Kidney (tissue), 13 donors: ENCODE measurements at regions not wholly inside any gene's neighbourhood (a gene's known extent, or its start where the extent isn't known, plus 50 kb on each side); places are given as distances from the start of the nearest gene placed in this dataset.
A peak's percentile ranks its signal among the peaks of the same experiment; 100 is the strongest.

Experiments
- DNase-seq, 5 donors: peaks; one replicate each; pipeline ENCODE4 v3.0.0-alpha.2; 2013 to 2020
- FAIRE-seq: peaks from 2 replicates; lab custom pipeline; 2012; peaks lifted over from hg19 to GRCh38; lab: Jason Lieb, UNC
- H3K27ac ChIP-seq, 2 donors: one replicate each; pipeline ENCODE4 v1.7.0; 2013; ENCODE audit warnings: low read depth in 2 of 2, low read length in 2 of 2, inconsistent platforms in 1 of 2
- H3K27me3 ChIP-seq: one replicate; pipeline ENCODE4 v1.7.1; 2013; ENCODE audit warnings: low read length, inconsistent platforms; ENCODE audit not compliant: control insufficient read depth, insufficient read depth
- H3K36me3 ChIP-seq, 3 donors: one replicate each; pipeline versions ENCODE4 v1.7.0 to v1.7.1; 2013; ENCODE audit warnings: low read length in 3 of 3, control low read depth in 1 of 3, inconsistent platforms in 1 of 3; ENCODE audit not compliant: insufficient read depth in 3 of 3, control insufficient read depth in 2 of 3
- H3K4me1 ChIP-seq, 3 donors: one replicate each; pipeline versions ENCODE4 v1.7.0 to v1.7.1; 2013; ENCODE audit warnings: low read length in 3 of 3, inconsistent platforms in 1 of 3, low read depth in 1 of 3; ENCODE audit not compliant: control insufficient read depth in 2 of 3, insufficient read depth in 2 of 3
- H3K4me3 ChIP-seq, 3 donors: one replicate each; pipeline versions ENCODE4 v1.7.0 to v1.8.1; 2013; ENCODE audit warnings: low read length in 3 of 3, control low read depth in 1 of 3, inconsistent platforms in 1 of 3
- H3K9ac ChIP-seq, 3 donors: one replicate each; pipeline versions ENCODE4 v1.7.0 to v1.7.1; 2013; ENCODE audit warnings: low read length in 3 of 3, control low read depth in 1 of 3, inconsistent platforms in 1 of 3
- H3K9me3 ChIP-seq, 3 donors: one replicate each; pipeline versions ENCODE4 v1.7.0 to v1.7.1; 2013; ENCODE audit warnings: low read length in 3 of 3, control low read depth in 1 of 3, inconsistent platforms in 1 of 3; ENCODE audit not compliant: control insufficient read depth in 2 of 3, insufficient read depth in 1 of 3
- CTCF ChIP-seq: IDR thresholded peaks from 3 replicates; pipeline ENCODE4 v1.5.1; 2012; ENCODE audit warnings: mild to moderate bottlenecking, moderate library complexity, borderline replicate concordance; ENCODE audit not compliant: insufficient read depth; ENCODE audit errors: extremely low read depth
- intact Hi-C: fragments of 100-400 bp; cut with DNase I; formaldehyde crosslinking; loops from one replicate; pipeline ENCODE4 v1.11.1; 2022
- donor health status: control.
- donor health status: control.
- donor health status: control.
- donor health status: control.
- donor health status: control.
- donor health status: DM: yes; HTN: yes; CAD: no.
- donor health status: Normal renal cell carcinoma (clear cell type).

- H3K27me3 ChIP-seq, result peaks cover 2% of the 10 kb centered on the region
- peaks cover 0 to 11% (median 0%) of the 10 kb centered on the region in 3 donors for H3K4me1 ChIP-seq
- H3K4me3 ChIP-seq, result peak overlapping the region in 1 of 3 donors; percentile 29
- peak in 1 of 5 donors; percentile 45 for DNase-seq
- H3K36me3 ChIP-seq, result no peaks in the 10 kb centered on the region
- H3K27ac ChIP-seq, result no peak overlapping the region
- intact Hi-C loops, result no loop called here
- H3K9me3 ChIP-seq, result no peaks in the 10 kb centered on the region
- no peak for FAIRE-seq
- no peak overlapping the region for H3K9ac ChIP-seq
- no peak for TF ChIP-seq CTCF
These were observed 65.7 kb upstream of the LMO1 start for GRCh38 chr11:8329336-8329735.

DNA sequence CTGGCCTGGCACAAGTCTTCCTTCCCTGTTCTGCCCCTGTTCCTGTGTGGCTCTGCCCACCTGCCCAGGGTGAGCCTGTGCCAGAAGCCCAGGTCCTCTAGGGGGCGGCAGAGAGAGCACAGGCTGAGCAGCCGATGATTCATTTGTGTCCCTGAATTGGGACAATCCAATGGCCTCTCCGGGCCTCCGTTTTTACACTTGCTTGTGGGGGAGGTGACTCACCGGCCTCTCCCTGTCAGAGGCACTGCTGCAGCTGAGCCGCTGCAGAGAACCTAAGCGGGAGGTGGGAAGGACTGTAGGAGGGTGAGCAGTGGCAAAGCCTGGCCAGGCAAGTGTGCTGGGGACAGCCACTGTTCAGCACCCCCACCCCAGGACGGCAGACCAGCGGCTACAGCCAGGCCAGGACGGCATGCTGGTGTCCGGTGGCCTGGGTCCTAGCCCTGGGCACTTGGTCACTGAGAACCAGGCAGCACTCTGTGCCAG is 65.2 kb upstream of the LMO1 start:
- peak overlapping the region in 1 of 3 donors; percentile 29 for H3K4me3 ChIP-seq
- intact Hi-C loops, result no loop called here
- H3K27me3 ChIP-seq, result peaks cover 2% of the 10 kb centered on the region
- H3K27ac ChIP-seq, result no peak overlapping the region
- peaks cover 0 to 11% (median 0%) of the 10 kb centered on the region in 3 donors for H3K4me1 ChIP-seq
- no peaks in the 10 kb centered on the region for H3K36me3 ChIP-seq
- no peak overlapping the region for H3K9ac ChIP-seq
- H3K9me3 ChIP-seq, result no peaks in the 10 kb centered on the region
- DNase-seq (peak; percentile 85 to 92 (median 89)), FAIRE-seq (no peak)
- TF ChIP-seq CTCF, result peak; percentile 80

- Histone ChIP-seq H3K4me1 (peaks cover 0 to 11% (median 0%) of the 10 kb centered on the region in 3 donors), H3K36me3 (no peaks in the 10 kb centered on the region), H3K4me3 (no peak overlapping the region), H3K27me3 (peaks cover 2% of the 10 kb centered on the region), H3K27ac (no peak overlapping the region), H3K9ac (no peak overlapping the region), H3K9me3 (no peaks in the 10 kb centered on the region)
- FAIRE-seq, result no peak
- no peak for TF ChIP-seq CTCF
- intact Hi-C loops, result no loop called here
- no peak for DNase-seq
These were observed 64.6 kb upstream of the LMO1 start for GRCh38 chr11:8328231-8328794.
